IMR-90 (cell line): ENCODE measurements at regions not wholly inside any gene's neighbourhood (a gene's known extent, or its start where the extent isn't known, plus 50 kb on each side); places are given as distances from the start of the nearest gene placed in this dataset.

Experiments used
- ATAC-seq: fragments of 200-7000 bp; cut with Tn5 transposase; 2 replicates; pipeline ENCODE4 v1.9.1; 2020; ENCODE audit warnings: low read depth, mild to moderate bottlenecking, moderate library complexity
- BruUV-seq: library from RNA; stranded (reverse); fragments of 400-500 nt; replicated peaks from 2 replicates; lab custom pipeline; 2021; lab: Mats Ljungman, UMichigan
- CTCF ChIA-PET: fragments of 300-600 bp; formaldehyde crosslinking; extraction: SDS; loops from one replicate; lab custom pipeline; 2021; ENCODE audit warnings: antibody characterized with exemption; lab: Yijun Ruan, JAX
- POLR2A ChIA-PET: fragments of 300-600 bp; sonication (Branson Sonifier 250); formaldehyde crosslinking; loops from one replicate; lab custom pipeline; 2022; ENCODE audit warnings: antibody characterized with exemption; ENCODE audit not compliant: unreplicated experiment; lab: Charles Lee
- DNase-seq: peaks from one replicate; pipeline ENCODE4 v3.0.0; 2013
- H2AFZ ChIP-seq: replicated peaks from 2 replicates; pipeline ENCODE3; 2013; ENCODE audit warnings: low read length, mild to moderate bottlenecking; ENCODE audit not compliant: poor library complexity
- H2AK5ac ChIP-seq: 2 replicates; pipeline ENCODE4 v1.6.1; 2013; ENCODE audit warnings: low read depth, low read length, inconsistent platforms
- H2AK9ac ChIP-seq: replicated peaks from 2 replicates; pipeline ENCODE3; 2013; ENCODE audit warnings: mild to moderate bottlenecking, low read depth, low read length, moderate library complexity; ENCODE audit not compliant: poor library complexity
- H2BK120ac ChIP-seq: 2 replicates; pipeline ENCODE4 v1.6.1; 2013; ENCODE audit warnings: low read depth, low read length, inconsistent platforms
- H2BK15ac ChIP-seq: 3 replicates; pipeline ENCODE4 v1.6.1; 2013; ENCODE audit warnings: low read depth, low read length, inconsistent platforms
- H2BK20ac ChIP-seq: 2 replicates; pipeline ENCODE4 v1.6.1; 2013; ENCODE audit warnings: low read depth, mild to moderate bottlenecking, inconsistent platforms, low read length, moderate library complexity
- H2BK5ac ChIP-seq: 2 replicates; pipeline ENCODE4 v1.6.1; 2013; ENCODE audit warnings: mild to moderate bottlenecking, low read depth, low read length, inconsistent platforms; ENCODE audit not compliant: poor library complexity, severe bottlenecking
- H3K14ac ChIP-seq: replicated peaks from 2 replicates; pipeline ENCODE4 v1.6.1; 2013; ENCODE audit warnings: low read depth, low read length, inconsistent platforms
- H3K18ac ChIP-seq: 2 replicates; pipeline ENCODE4 v1.6.1; 2013; ENCODE audit warnings: low read depth, low read length, control low read depth
- H3K23ac ChIP-seq: 2 replicates; pipeline ENCODE4 v1.6.1; 2013; ENCODE audit warnings: low read depth, low read length, inconsistent platforms
- H3K27ac ChIP-seq: 2 replicates; pipeline ENCODE4 v1.5.1; 2013; ENCODE audit warnings: mild to moderate bottlenecking, control low read depth, low read length; ENCODE audit not compliant: insufficient read depth
- H3K27me3 ChIP-seq: 2 replicates; pipeline ENCODE4 v1.6.1; 2013; ENCODE audit warnings: low read length; ENCODE audit not compliant: control insufficient read depth, insufficient read depth
- H3K36me3 ChIP-seq: 2 replicates; pipeline ENCODE4 v1.6.1; 2013; ENCODE audit warnings: low read length, mixed read lengths; ENCODE audit not compliant: control insufficient read depth, insufficient read depth
- H3K4ac ChIP-seq: 2 replicates; pipeline ENCODE4 v1.6.1; 2013; ENCODE audit warnings: low read depth, low read length, inconsistent platforms
- H3K4me1 ChIP-seq: 2 replicates; pipeline ENCODE4 v1.6.1; 2013; ENCODE audit warnings: low read length, mixed read lengths; ENCODE audit not compliant: control insufficient read depth, insufficient read depth
- H3K4me2 ChIP-seq: 2 replicates; pipeline ENCODE4 v1.6.1; 2013; ENCODE audit warnings: low read depth, mild to moderate bottlenecking, control low read depth, low read length, moderate library complexity
- H3K4me3 ChIP-seq: 2 replicates; pipeline ENCODE4 v1.5.1; 2013; ENCODE audit warnings: low read depth, mild to moderate bottlenecking, control low read depth, low read length, moderate library complexity; ENCODE audit not compliant: insufficient read depth
- H3K56ac ChIP-seq: 2 replicates; pipeline ENCODE4 v1.6.1; 2013; ENCODE audit warnings: low read length, inconsistent platforms; ENCODE audit not compliant: insufficient read depth; ENCODE audit errors: extremely low read depth
- H3K79me1 ChIP-seq, 2 experiments: 2 replicates each; pipeline ENCODE4 v1.6.1; 2013; ENCODE audit warnings: low read length in 2 of 2, inconsistent platforms in 1 of 2, low read depth in 1 of 2
- H3K9ac ChIP-seq: 2 replicates; pipeline ENCODE4 v1.6.1; 2013; ENCODE audit warnings: low read depth, low read length, control low read depth
- H3K9me1 ChIP-seq: 2 replicates; pipeline ENCODE4 v1.6.1; 2013; ENCODE audit warnings: low read length, inconsistent platforms; ENCODE audit not compliant: insufficient read depth
- H3K9me3 ChIP-seq: 2 replicates; pipeline ENCODE4 v1.6.1; 2013; ENCODE audit warnings: low read length; ENCODE audit not compliant: control insufficient read depth, insufficient read depth
- H4K20me1 ChIP-seq: 2 replicates; pipeline ENCODE4 v1.6.1; 2013; ENCODE audit warnings: low read length, inconsistent platforms; ENCODE audit not compliant: insufficient read depth
- H4K5ac ChIP-seq: 2 replicates; pipeline ENCODE4 v1.6.1; 2013; ENCODE audit warnings: mild to moderate bottlenecking, low read depth, low read length, control low read depth
- H4K8ac ChIP-seq, 2 experiments: 2 replicates each; pipeline ENCODE4 v1.6.1; 2013; ENCODE audit warnings: low read depth in 2 of 2, low read length in 2 of 2, control low read depth in 1 of 2, inconsistent platforms in 1 of 2
- H4K91ac ChIP-seq: 2 replicates; pipeline ENCODE4 v1.6.1; 2013; ENCODE audit warnings: low read depth, low read length, inconsistent platforms; ENCODE audit not compliant: insufficient read depth
- BHLHE40 ChIP-seq: fragments of 150-350 bp; IDR thresholded peaks from 2 replicates; pipeline ENCODE4 v1.6.1; 2016; ENCODE audit warnings: mild to moderate bottlenecking, low read depth, low read length
- FOS ChIP-seq: fragments of 150-350 bp; IDR thresholded peaks from 2 replicates; pipeline ENCODE4 v1.6.1; 2016; ENCODE audit warnings: low read depth, low read length
- MAFK ChIP-seq: IDR thresholded peaks from 2 replicates; pipeline ENCODE4 v1.6.1; 2012; ENCODE audit warnings: low read depth, low read length, improper control_type of control experiment
- MXI1 ChIP-seq: IDR thresholded peaks from 2 replicates; pipeline ENCODE4 v1.6.1; 2012; ENCODE audit warnings: low read depth, mild to moderate bottlenecking, low read length, moderate library complexity, borderline replicate concordance
- RAD21 ChIP-seq: IDR thresholded peaks from 2 replicates; pipeline ENCODE4 v1.6.1; 2012; ENCODE audit warnings: low read length, improper control_type of control experiment
- RCOR1 ChIP-seq: IDR thresholded peaks from 2 replicates; pipeline ENCODE4 v1.6.1; 2012; ENCODE audit warnings: mild to moderate bottlenecking, low read length, improper control_type of control experiment; ENCODE audit not compliant: insufficient replicate concordance
- WGBS, 2 experiments: methylation state at CpG; one replicate each; pipeline versions ENCODE4 v1.1.5 to v1.1.7; 2013; ENCODE audit warnings: missing lambda C conversion rate in 2 of 2; ENCODE audit not compliant: insufficient read length in 1 of 2; ENCODE audit errors: extremely low coverage in 2 of 2; 5-methylcytosine and 5-hydroxymethylcytosine counted together
- dilution Hi-C: fragments of 300-500 bp; cut with HindIII; formaldehyde crosslinking; loops from one replicate; pipeline ENCODE4 v1.14.3; 2018; ENCODE audit warnings: low sequenced_read_pairs; ENCODE audit not compliant: unreplicated experiment
- in situ Hi-C: fragments of 300-500 bp; cut with MboI; formaldehyde crosslinking; loops from 3 replicates; pipeline ENCODE4 v1.14.3; 2019; ENCODE audit warnings: low sequenced_read_pairs, inconsistent platforms, mixed read lengths
- intact Hi-C: fragments of 100-400 bp; cut with micrococcal nuclease; formaldehyde crosslinking; loops from 2 replicates; pipeline ENCODE4 v1.10.0; 2022

DNA sequence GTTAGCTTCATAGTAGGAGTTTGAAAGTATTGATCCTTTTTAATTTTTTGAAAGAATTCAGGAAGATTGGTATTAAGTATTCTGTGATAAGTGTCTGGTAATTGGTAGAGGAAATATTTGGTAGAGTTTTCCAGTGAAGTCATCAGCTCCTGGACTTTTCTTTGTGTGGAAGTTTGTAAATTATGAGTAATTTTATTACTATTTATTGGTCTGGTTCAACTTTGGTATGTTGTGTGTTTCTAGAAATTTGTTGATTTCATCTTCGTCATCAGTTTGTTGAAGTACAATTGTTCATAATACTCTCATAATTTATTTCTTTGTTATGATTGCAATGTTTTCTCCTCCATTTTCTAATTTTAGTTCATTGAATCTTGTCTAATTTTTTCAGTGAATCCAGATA, 832.0 kb downstream of the OTOL1 start:
- BruUV-seq: no TSS peak

More for the DNA sequence above, 832.0 kb downstream of the OTOL1 start:
- no CpG with 5 or more reads among the region's 1 CpG for WGBS, 2 experiments
- Histone ChIP-seq H3K4me2 (no peak overlapping the region), H3K14ac (no peak overlapping the region), H2BK20ac (no peak overlapping the region), H2BK120ac (no peak overlapping the region), H2BK15ac (no peak overlapping the region), H2AK9ac (no peak overlapping the region), H2AFZ (no peak overlapping the region), H3K9ac (no peak overlapping the region), H3K79me1 (no peaks in the 10 kb centered on the region), H2BK5ac (no peak overlapping the region), H3K9me3 (no peaks in the 10 kb centered on the region), H3K27ac (no peak overlapping the region), H4K91ac (no peak overlapping the region), H3K23ac (no peak overlapping the region), H2AK5ac (no peak overlapping the region), H3K9me1 (no peaks in the 10 kb centered on the region), H3K4ac (no peak overlapping the region), H3K36me3 (no peaks in the 10 kb centered on the region), H4K5ac (no peak overlapping the region), H3K27me3 (no peaks in the 10 kb centered on the region), H4K8ac (no peak overlapping the region), H3K4me3 (no peak overlapping the region), H4K20me1 (no peaks in the 10 kb centered on the region), H3K56ac (no peak overlapping the region), H3K18ac (no peak overlapping the region), H3K4me1 (no peaks in the 10 kb centered on the region)
- ChIA-PET POLR2A (no interaction called here), CTCF (interaction anchor here (0.6 kb wide), 1 partner anchor 561 kb away, joined by 3 read pairs; no protein-coding TSS in a partner anchor)
- dilution Hi-C loops: no loop called here
- DNase-seq (no peak), ATAC-seq (no peak)
- in situ Hi-C loops: no loop called here
- TF ChIP-seq FOS (no peak), MAFK (no peak), MXI1 (no peak), RAD21 (no peak), BHLHE40 (no peak), RCOR1 (no peak)
- intact Hi-C loops: no loop called here
